Subcutaneous abdominal adipose tissue (tissue), 5 donors: ENCODE measurements at regions not wholly inside any gene's neighbourhood (a gene's known extent, or its start where the extent isn't known, plus 50 kb on each side); places are given as distances from the start of the nearest gene placed in this dataset.
"Not testable (repeated sequence)": the region's sequence is repeated elsewhere in the genome, so short reads cannot be mapped to it uniquely, and the experiment has no call there.

Experiments
- H3K27ac ChIP-seq: one replicate; pipeline ENCODE4 v1.7.0; 2013; ENCODE audit warnings: low read depth, mild to moderate bottlenecking, inconsistent platforms, low read length, moderate library complexity
- H3K27me3 ChIP-seq, 5 donors: one replicate each; pipeline ENCODE4 v1.7.0; 2013; ENCODE audit warnings: low read length in 5 of 5, inconsistent platforms in 1 of 5; ENCODE audit not compliant: control insufficient read depth in 5 of 5, insufficient read depth in 4 of 5
- H3K36me3 ChIP-seq, 5 donors: one replicate each; pipeline ENCODE4 v1.7.0; 2013; ENCODE audit warnings: low read length in 5 of 5; ENCODE audit not compliant: control insufficient read depth in 5 of 5, insufficient read depth in 5 of 5
- H3K4me1 ChIP-seq, 5 donors: one replicate each; pipeline ENCODE4 v1.7.0; 2013; ENCODE audit warnings: low read length in 5 of 5, mild to moderate bottlenecking in 3 of 5, moderate library complexity in 1 of 5; ENCODE audit not compliant: control insufficient read depth in 5 of 5, insufficient read depth in 5 of 5
- H3K4me3 ChIP-seq, 5 donors: one replicate each; pipeline ENCODE4 v1.7.0; 2013; ENCODE audit warnings: low read length in 5 of 5, low read depth in 1 of 5
- H3K9ac ChIP-seq, 5 donors: one replicate each; pipeline ENCODE4 v1.7.0; 2013; ENCODE audit warnings: low read length in 5 of 5, mild to moderate bottlenecking in 4 of 5, moderate library complexity in 3 of 5
- H3K9me3 ChIP-seq, 5 donors: one replicate each; pipeline ENCODE4 v1.7.0; 2013; ENCODE audit warnings: low read length in 5 of 5; ENCODE audit not compliant: control insufficient read depth in 5 of 5
- donor health status: healthy.
- donor health status: healthy.
- donor health status: healthy.
- donor health status: healthy.
- donor health status: healthy.

- Histone ChIP-seq H3K4me3 (no peak overlapping the region), H3K36me3 (no peaks in the 10 kb centered on the region), H3K4me1 (no peaks in the 10 kb centered on the region), H3K27ac (no peak overlapping the region), H3K27me3 (no peaks in the 10 kb centered on the region), H3K9ac (no peak overlapping the region), H3K9me3 (peaks cover 0 to 18% (median 10%) of the 10 kb centered on the region in 5 donors)
Observed at GRCh38 chr10:91097313-91097712, 123.2 kb upstream of the PCGF5 start.

GRCh38 chr10:91098021-91098420 is 122.4 kb upstream of the PCGF5 start:
- not testable (repeated sequence) for H3K27me3 ChIP-seq, H3K4me1 ChIP-seq, H3K9ac ChIP-seq, H3K27ac ChIP-seq, H3K4me3 ChIP-seq, H3K36me3 ChIP-seq
- peaks cover 0 to 17% (median 9%) of the 10 kb centered on the region in 5 donors for H3K9me3 ChIP-seq

- Histone ChIP-seq H3K9ac (no peak overlapping the region), H3K9me3 (peaks cover 0 to 5% (median 2%) of the 10 kb centered on the region in 5 donors), H3K27me3 (no peaks in the 10 kb centered on the region), H3K4me3 (no peak overlapping the region), H3K27ac (no peak overlapping the region), H3K36me3 (no peaks in the 10 kb centered on the region), H3K4me1 (peaks cover 0 to 8% (median 5%) of the 10 kb centered on the region in 5 donors)
Observed at GRCh38 chr10:91103384-91104192, 116.9 kb upstream of the PCGF5 start.

GRCh38 chr10:91104193-91105041 is 116.0 kb upstream of the PCGF5 start:
- Histone ChIP-seq H3K36me3 (no peaks in the 10 kb centered on the region), H3K4me1 (peaks cover 0 to 8% (median 5%) of the 10 kb centered on the region in 5 donors), H3K9me3 (peaks cover 0 to 2% (median 0%) of the 10 kb centered on the region in 5 donors), H3K9ac (no peak overlapping the region), H3K4me3 (no peak overlapping the region), H3K27me3 (no peaks in the 10 kb centered on the region), H3K27ac (no peak overlapping the region)

- peaks cover 0 to 2% (median 0%) of the 10 kb centered on the region in 5 donors for H3K9me3 ChIP-seq
- no peaks in the 10 kb centered on the region for H3K36me3 ChIP-seq
- H3K9ac ChIP-seq: no peak overlapping the region
- no peaks in the 10 kb centered on the region for H3K27me3 ChIP-seq
- H3K27ac ChIP-seq: no peak overlapping the region
- peaks cover 0 to 8% (median 5%) of the 10 kb centered on the region in 5 donors for H3K4me1 ChIP-seq
- no peak overlapping the region for H3K4me3 ChIP-seq
Observed at GRCh38 chr10:91105269-91105668, 115.2 kb upstream of the PCGF5 start.

GRCh38 chr10:91108820-91109219 is 111.6 kb upstream of the PCGF5 start:
- peaks cover 0 to 2% (median 0%) of the 10 kb centered on the region in 5 donors for H3K9me3 ChIP-seq
- no peak overlapping the region for H3K9ac ChIP-seq
- no peaks in the 10 kb centered on the region for H3K27me3 ChIP-seq
- no peaks in the 10 kb centered on the region for H3K36me3 ChIP-seq
- peaks cover 0 to 6% (median 5%) of the 10 kb centered on the region in 5 donors for H3K4me1 ChIP-seq
- no peak overlapping the region for H3K27ac ChIP-seq
- no peak overlapping the region for H3K4me3 ChIP-seq

DNA sequence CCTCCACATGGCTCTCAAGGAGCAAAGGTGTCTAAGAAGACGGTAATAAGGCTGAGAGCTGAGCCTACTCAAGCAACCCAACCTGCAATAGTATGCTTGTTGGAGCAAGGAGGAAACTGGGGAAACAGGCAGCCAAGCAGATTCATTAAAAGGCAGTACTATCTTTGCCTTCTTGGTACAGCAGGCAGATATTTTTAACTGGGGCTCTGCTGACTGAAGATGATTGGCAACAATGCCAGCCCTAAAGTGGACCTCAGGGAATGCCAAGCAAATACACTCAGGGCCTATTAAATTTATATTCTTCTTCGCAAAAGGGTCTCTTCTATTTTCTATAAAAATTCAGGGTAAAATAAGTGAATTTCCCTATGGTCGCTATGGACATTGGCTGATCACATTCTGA is 109.4 kb upstream of the PCGF5 start:
- peaks cover 0 to 2% (median 0%) of the 10 kb centered on the region in 5 donors for H3K9me3 ChIP-seq
- H3K4me3 ChIP-seq: no peak overlapping the region
- H3K36me3 ChIP-seq: no peaks in the 10 kb centered on the region
- no peaks in the 10 kb centered on the region for H3K27me3 ChIP-seq
- H3K27ac ChIP-seq: no peak overlapping the region
- no peak overlapping the region for H3K9ac ChIP-seq
- no peaks in the 10 kb centered on the region for H3K4me1 ChIP-seq

DNA sequence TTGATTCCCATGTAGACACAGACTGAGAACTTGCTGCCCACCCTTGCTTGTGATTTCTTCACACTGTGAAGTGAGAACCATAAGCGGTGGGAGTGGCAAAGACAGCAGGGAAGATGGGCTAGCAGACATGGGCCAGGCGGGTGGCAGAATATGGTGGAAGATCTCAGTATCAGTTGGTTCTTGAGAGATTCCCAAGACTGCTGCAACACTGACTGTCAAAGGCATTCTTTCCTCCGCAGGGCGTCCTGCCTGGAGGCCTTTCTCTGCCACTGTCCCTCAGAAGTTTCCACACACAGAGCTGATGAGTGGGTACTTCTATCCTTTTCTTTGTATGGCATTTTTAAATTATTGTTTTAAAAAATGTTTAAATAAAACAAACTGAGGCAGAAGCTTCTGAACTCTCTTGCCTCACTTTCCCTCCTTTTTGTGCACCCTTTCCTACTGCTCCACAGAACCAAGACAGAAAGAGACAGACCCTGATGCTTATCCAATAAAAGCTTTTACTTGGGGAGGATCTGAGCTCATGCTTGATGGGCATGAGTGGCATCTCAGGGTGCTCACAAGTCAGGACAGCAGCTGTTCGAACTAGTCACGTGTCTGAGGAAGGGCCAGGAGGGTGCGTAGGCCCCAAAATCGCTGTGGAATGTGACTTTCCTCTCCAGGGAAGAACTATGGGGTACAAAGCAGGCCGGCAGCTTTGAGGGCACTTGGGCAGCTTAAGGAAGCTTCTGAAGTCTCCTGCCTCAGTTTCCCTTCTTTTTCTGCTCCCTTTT is 104.7 kb upstream of the PCGF5 start:
- Histone ChIP-seq H3K9ac (no peak overlapping the region), H3K9me3 (no peaks in the 10 kb centered on the region), H3K36me3 (no peaks in the 10 kb centered on the region), H3K27ac (no peak overlapping the region), H3K4me3 (no peak overlapping the region), H3K27me3 (no peaks in the 10 kb centered on the region), H3K4me1 (no peaks in the 10 kb centered on the region)

DNA sequence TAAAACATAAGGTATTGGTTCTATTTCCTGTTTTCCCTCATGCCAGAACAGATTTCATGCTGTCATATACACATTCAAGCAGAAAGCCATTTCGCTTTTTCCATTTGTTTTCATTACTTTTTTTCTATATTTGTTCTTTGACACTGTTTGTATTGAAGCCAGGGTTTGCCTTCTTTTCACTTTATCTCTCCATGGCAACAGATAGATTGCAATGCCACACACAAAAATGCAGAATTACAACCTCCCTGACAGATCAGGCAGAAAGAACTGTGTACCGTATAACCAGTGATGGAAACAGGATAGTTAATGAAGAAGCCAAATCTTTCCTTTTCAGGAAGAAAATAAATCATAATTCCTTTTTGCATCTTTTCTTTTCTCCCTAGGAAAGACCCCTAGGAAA is 103.0 kb upstream of the PCGF5 start:
- H3K4me1 ChIP-seq: no peaks in the 10 kb centered on the region

More for the DNA sequence above, 103.0 kb upstream of the PCGF5 start:
- H3K36me3 ChIP-seq: no peaks in the 10 kb centered on the region
- no peaks in the 10 kb centered on the region for H3K27me3 ChIP-seq
- H3K9me3 ChIP-seq: no peaks in the 10 kb centered on the region
- H3K9ac ChIP-seq: no peak overlapping the region
- H3K27ac ChIP-seq: no peak overlapping the region
- no peak overlapping the region for H3K4me3 ChIP-seq
